ENCODE measurements at regions not wholly inside any gene's neighbourhood (a gene's known extent, or its start where the extent isn't known, plus 50 kb on each side); places are given as distances from the start of the nearest gene placed in this dataset.

DNA sequence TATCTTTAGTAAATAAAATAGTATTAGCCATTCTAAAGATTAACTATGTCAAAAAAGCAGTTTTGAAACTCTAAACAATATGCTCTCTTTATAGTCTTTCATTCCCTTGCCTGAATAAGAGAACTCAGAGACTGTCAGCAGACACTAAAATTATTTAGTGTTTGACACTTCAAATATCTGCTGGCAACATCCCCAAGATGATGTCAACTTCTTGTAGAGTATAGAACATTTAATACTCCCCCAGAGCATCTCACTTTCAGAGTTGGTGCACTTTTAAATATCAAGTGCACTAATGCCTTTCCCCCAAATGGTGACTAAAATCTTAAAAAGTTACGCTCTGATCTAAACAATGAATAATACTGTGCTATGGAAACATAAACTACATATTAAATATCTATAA lies 374.9 kb downstream of the SLC6A15 start:
- WGBS, 5 donors: 76 to 85% (median 83%) methylated on average over 1 of the region's 1 CpG
- Histone ChIP-seq H3K4me3 (no peak overlapping the region), H3K4me1 (no peaks in the 10 kb centered on the region), H3K9me3 (peaks cover 0 to 4% (median 0%) of the 10 kb centered on the region in 8 donors), H3K27ac (no peak overlapping the region), H3K27me3 (replicated peaks in 1 of 7) (no peaks in the 10 kb centered on the region), H3K36me3 (no peaks in the 10 kb centered on the region)
- intact Hi-C loops (cut with DNase I; ENCODE audit: low total_unique reads): no loop called here
- no peak for TF ChIP-seq POLR2A (IDR thresholded peaks at IDR 0.05)
- no peak for TF ChIP-seq CTCF (IDR thresholded peaks at IDR 0.05 in 8 of 11, conservative IDR thresholded peaks at IDR 0.05 in 3 of 11)
- TF ChIP-seq POLR2AphosphoS5 (IDR thresholded peaks at IDR 0.05): no peak
- DNase-seq: no peak

GRCh38 chr12:84512751-84513150 lies 399.8 kb downstream of the SLC6A15 start:
- H3K4me3 ChIP-seq: no peak overlapping the region
- WGBS, 5 donors: 75 to 85% (median 79%) methylated on average over 2 of the region's 2 CpGs
- DNase-seq: no peak
- no peaks in the 10 kb centered on the region for H3K9me3 ChIP-seq
- H3K27ac ChIP-seq: no peak overlapping the region
- no peaks in the 10 kb centered on the region for H3K36me3 ChIP-seq
- TF ChIP-seq CTCF (IDR thresholded peaks at IDR 0.05 in 8 of 11, conservative IDR thresholded peaks at IDR 0.05 in 3 of 11) (no peak), POLR2A (IDR thresholded peaks at IDR 0.05) (no peak), POLR2AphosphoS5 (IDR thresholded peaks at IDR 0.05) (no peak)
- intact Hi-C loops (cut with DNase I; ENCODE audit: low total_unique reads): no loop called here
- H3K27me3 ChIP-seq (replicated peaks in 1 of 7): no peaks in the 10 kb centered on the region
- no peaks in the 10 kb centered on the region for H3K4me1 ChIP-seq

GRCh38 chr12:84508851-84509260 lies 403.7 kb downstream of the SLC6A15 start:
- H3K36me3 ChIP-seq: no peaks in the 10 kb centered on the region
- no peaks in the 10 kb centered on the region for H3K27me3 ChIP-seq (replicated peaks in 1 of 7)
- no peak overlapping the region for H3K27ac ChIP-seq
- no peaks in the 10 kb centered on the region for H3K4me1 ChIP-seq
- no peak overlapping the region for H3K4me3 ChIP-seq
- intact Hi-C loops (cut with DNase I; ENCODE audit: low total_unique reads): loop anchor here (10.0 kb wide), 1 partner anchor 1984 kb away; no protein-coding TSS in a partner anchor
- 42 to 55% (median 44%) methylated on average over 2 of the region's 2 CpGs for WGBS, 5 donors
- H3K9me3 ChIP-seq: no peaks in the 10 kb centered on the region
- DNase-seq: no peak
- TF ChIP-seq POLR2AphosphoS5 (IDR thresholded peaks at IDR 0.05): no peak
- no peak for TF ChIP-seq POLR2A (IDR thresholded peaks at IDR 0.05)
- TF ChIP-seq CTCF (IDR thresholded peaks at IDR 0.05 in 8 of 11, conservative IDR thresholded peaks at IDR 0.05 in 3 of 11): no peak

DNA sequence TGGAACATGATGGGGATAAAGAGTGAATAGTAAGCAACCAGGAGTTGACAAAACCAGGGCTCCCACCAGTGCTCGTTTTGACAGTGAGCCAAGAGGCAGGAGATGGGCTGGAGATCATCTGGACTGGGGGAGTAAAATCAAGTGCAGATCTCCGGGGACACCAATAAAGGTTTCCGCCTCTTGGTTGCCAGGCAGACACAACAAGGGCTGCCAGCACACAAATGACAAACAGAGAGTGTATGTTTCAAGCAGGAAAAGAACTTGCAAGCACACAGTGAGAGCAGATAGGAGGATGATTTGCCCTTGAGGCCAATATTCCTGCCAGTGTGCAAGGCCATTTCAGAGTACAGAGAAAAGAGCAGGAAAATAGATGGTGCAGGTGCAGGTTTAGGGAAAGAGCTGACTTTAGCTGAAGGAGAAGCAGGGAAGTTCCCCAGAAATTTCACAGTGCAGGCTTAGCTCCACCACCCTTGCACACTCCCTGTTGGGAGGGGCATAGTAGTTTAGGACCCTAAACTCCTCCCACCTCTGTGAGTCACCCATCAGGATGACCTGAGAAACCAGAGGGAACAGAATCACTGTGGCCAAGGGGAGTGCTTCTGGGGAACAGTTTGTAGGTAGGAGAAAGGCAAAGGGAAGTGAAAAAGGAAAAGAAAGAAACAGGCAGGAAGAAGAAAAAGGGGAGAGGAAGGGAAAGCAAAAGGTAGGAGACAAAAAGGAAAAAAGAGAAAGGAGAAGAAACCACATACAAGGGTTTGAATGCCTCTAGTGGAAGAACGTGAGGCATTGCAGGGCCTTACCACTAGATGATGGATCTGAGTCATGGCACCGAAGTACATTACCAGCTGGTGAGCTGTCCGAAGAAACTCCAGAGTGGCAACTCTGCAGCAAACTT lies 404.4 kb downstream of the SLC6A15 start:
- intact Hi-C loops (cut with DNase I; ENCODE audit: low total_unique reads): loop anchor here (10.0 kb wide), 1 partner anchor 1983 kb away; no protein-coding TSS in a partner anchor
- H3K4me3 ChIP-seq: no peak overlapping the region

More for the DNA sequence above, 404.4 kb downstream of the SLC6A15 start:
- no peak for DNase-seq
- TF ChIP-seq POLR2A (IDR thresholded peaks at IDR 0.05) (no peak), POLR2AphosphoS5 (IDR thresholded peaks at IDR 0.05) (no peak), CTCF (IDR thresholded peaks at IDR 0.05 in 8 of 11, conservative IDR thresholded peaks at IDR 0.05 in 3 of 11) (no peak)
- Histone ChIP-seq H3K4me1 (no peaks in the 10 kb centered on the region), H3K27me3 (replicated peaks in 1 of 7) (no peaks in the 10 kb centered on the region), H3K36me3 (no peaks in the 10 kb centered on the region), H3K9me3 (no peaks in the 10 kb centered on the region), H3K27ac (no peak overlapping the region)
- WGBS, 5 donors: 42 to 67% (median 46%) methylated on average over 6 of the region's 6 CpGs

Measured in spleen (tissue), 11 donors.